NB4 (cell line): ENCODE measurements at regions not wholly inside any gene's neighbourhood (a gene's known extent, or its start where the extent isn't known, plus 50 kb on each side); places are given as distances from the start of the nearest gene placed in this dataset.
"Not testable (repeated sequence)": the region's sequence is repeated elsewhere in the genome, so short reads cannot be mapped to it uniquely, and the experiment has no call there.

Experiments used
- CTCF ChIP-seq: IDR thresholded peaks from one replicate; pipeline ENCODE4 v1.5.1; 2012; ENCODE audit warnings: low read depth, low read length
- MYC ChIP-seq: IDR thresholded peaks from 2 replicates; pipeline ENCODE4 v1.6.1; 2011; ENCODE audit warnings: low read depth, low read length
- POLR2A ChIP-seq: IDR thresholded peaks from 2 replicates; pipeline ENCODE4 v1.6.1; 2011; ENCODE audit warnings: mild to moderate bottlenecking; ENCODE audit not compliant: insufficient read length; ENCODE audit errors: extremely low read depth

- not testable (repeated sequence) for TF ChIP-seq CTCF, MYC, POLR2A
Observed at GRCh38 chr15:34520010-34520409, 63.4 kb downstream of the GOLGA8B start.
